Erythroblast (primary cell): ENCODE measurements at regions not wholly inside any gene's neighbourhood (a gene's known extent, or its start where the extent isn't known, plus 50 kb on each side); places are given as distances from the start of the nearest gene placed in this dataset.

Source experiments
- DNase-seq, 2 experiments: peaks; one replicate each; lab custom pipeline; 2025; lab: John Stamatoyannopoulos, UW
- GATA1 ChIP-seq: IDR thresholded peaks from 2 replicates; pipeline ENCODE4 v1.6.1; 2011; ENCODE audit warnings: low read depth, mild to moderate bottlenecking, control low read depth, low read length, moderate library complexity
- POLR2A ChIP-seq: IDR thresholded peaks from 2 replicates; pipeline ENCODE4 v1.6.1; 2011; ENCODE audit warnings: mild to moderate bottlenecking, low read length

DNA sequence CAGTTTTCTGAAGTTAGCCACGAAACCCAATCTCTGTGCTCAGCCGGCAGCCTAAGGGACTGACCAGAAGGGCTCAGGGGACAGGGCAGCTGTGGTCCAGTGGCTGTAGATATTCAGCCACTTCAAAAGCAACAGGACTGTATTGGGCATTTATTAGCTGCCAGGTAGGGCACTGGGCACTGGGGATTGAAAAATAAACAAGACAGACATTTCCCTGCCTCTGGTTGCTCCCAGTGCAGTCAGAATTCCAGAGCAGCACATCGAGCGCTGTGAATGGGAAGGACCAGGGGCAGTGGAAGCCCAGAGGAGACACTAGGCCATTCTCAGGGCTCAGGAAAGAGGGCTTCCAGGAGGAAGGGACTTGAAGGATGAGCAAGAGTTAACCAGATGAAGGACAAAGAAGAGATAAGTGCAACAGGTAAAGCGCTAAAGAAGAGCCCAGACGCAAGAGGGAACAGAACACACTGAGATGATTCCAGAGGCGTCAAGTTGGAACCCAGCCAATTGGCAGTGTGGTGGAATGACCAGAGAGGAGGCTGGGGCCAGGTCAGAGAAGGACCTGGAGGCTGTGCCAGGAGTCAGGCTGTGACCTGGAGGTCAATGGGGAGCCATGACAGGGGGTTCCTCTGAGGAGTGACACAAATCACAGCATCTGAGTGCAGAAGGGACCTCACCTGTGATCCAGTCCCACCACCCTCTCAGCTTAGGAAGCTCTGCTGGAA is 122.5 kb upstream of the ZNF618 start:
- no peak for DNase-seq
- no peak for TF ChIP-seq POLR2A
- no peak for TF ChIP-seq GATA1

GRCh38 chr9:113754739-113755138 is 121.4 kb upstream of the ZNF618 start:
- no peak for DNase-seq
- TF ChIP-seq GATA1 (no peak), POLR2A (no peak)

DNA sequence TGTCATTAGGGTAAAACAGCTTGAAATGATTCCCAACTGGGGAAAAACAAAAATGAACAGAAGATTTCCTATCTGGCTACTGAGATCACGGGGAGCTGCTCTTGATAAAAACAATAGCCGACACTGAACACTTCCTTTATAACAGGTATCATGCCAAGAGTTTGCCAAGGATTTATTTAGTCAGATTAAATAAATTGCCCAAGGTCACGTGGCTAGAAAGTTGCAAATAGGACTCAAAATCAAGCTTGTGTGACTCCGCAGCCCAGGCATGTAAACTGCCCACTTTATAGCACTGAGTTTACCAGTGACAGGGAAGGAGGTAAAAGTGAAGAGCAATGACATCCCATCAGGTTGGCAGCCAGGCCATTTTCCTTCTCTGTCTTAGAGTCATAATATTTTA is 120.7 kb upstream of the ZNF618 start:
- no peak for DNase-seq
- TF ChIP-seq GATA1 (no peak), POLR2A (no peak)

GRCh38 chr9:113756476-113757192 is 119.5 kb upstream of the ZNF618 start:
- TF ChIP-seq GATA1 (no peak), POLR2A (no peak)
- no peak for DNase-seq

DNA sequence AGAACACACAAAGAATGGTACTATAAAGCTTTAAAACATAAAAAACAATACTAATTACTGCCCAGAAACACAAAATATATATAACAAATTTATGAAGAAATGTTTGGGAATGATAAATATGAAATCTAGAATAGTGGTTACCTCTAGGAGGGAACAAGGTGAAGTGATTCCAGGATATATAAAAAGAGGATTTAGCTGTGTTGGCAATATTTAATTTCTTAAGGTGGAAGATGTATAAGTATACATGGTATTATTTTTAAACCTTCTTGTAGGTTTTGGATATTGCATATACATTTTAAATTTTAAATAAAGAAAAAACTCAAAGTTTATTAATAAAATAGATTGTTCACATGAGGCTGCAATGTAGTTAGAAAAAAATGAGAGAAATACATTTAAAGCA is 112.7 kb upstream of the ZNF618 start:
- TF ChIP-seq GATA1 (no peak), POLR2A (no peak)
- no peak for DNase-seq

- no peak for DNase-seq
- TF ChIP-seq GATA1 (no peak), POLR2A (no peak)
Measured at GRCh38 chr9:113764572-113764971, 111.5 kb upstream of the ZNF618 start.

- TF ChIP-seq POLR2A (no peak), GATA1 (no peak)
- DNase-seq: no peak
Measured at GRCh38 chr9:113769412-113769811, 106.7 kb upstream of the ZNF618 start.

DNA sequence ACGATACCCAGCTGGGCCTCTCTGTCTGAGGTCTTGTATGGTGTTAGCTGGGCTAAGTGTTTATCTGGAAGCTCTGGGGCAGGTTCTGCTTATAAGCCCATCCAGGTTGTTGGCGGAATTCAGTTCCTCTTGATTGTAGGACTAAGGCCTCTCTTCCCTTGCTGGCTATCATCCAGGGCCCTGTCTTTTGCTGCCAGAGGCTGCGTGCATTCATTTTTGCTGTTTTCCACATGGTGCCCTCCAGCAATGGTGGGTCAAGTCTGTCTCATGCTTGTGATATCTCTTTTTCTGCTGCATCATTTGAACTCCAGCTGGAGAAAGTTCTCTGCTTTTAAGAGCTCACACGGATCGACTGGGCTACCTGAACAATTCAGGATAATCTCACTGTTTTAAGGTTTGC is 105.7 kb upstream of the ZNF618 start:
- no peak for TF ChIP-seq POLR2A
- TF ChIP-seq GATA1: no peak
- no peak for DNase-seq

DNA sequence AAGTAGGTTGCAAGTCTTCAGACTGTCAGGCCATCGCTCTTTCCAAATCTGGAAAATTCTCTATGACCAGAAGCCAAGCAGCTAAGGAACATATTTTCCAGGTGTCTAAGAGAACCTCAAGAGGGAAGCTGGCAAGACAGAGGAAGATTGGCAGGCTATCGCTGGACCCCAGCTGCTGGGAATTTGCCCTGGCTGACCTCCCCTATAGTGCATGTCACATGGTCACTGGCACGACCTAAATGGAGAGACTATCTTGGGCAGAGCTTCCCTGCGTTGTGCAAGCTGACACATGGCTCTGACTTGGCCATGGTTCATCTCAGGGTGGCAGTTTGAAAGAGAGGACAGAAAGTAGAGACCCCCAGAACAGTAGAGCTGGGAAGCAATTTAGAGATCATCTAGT is 104.9 kb upstream of the ZNF618 start:
- TF ChIP-seq POLR2A (no peak), GATA1 (no peak)
- no peak for DNase-seq

DNA sequence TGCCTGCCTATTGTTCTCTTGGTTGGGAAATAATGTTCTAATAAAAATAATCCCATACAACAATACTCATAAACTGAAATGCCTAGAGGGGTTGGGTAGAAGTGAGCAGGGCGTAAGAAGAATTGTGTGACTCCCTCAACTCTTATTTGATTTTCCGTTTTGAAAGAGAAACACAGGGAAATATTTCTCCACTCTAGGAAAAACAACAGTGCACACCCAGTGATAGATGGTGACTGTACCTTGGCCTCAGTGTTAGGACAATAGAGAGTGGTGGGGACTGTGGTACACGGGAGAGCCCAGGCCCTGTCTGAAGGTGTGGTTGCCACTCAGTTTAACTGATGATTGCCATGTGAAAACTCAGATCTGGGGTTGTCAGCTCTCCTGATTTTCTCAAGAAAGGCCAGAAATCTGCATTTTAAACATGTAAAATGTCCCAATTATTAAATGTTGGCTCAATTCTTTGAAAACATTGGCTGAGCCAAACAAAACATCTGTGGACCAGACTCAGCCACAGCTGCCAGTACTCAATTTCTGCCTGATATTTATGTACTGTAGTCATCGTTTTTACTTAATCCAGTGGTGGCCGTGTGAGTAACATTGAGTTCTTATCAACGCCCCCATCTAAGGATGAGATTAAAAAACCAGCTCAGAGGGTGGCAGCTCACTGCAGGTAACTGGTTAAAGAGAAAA is 103.8 kb upstream of the ZNF618 start:
- no peak for TF ChIP-seq POLR2A
- DNase-seq: no peak

DNA sequence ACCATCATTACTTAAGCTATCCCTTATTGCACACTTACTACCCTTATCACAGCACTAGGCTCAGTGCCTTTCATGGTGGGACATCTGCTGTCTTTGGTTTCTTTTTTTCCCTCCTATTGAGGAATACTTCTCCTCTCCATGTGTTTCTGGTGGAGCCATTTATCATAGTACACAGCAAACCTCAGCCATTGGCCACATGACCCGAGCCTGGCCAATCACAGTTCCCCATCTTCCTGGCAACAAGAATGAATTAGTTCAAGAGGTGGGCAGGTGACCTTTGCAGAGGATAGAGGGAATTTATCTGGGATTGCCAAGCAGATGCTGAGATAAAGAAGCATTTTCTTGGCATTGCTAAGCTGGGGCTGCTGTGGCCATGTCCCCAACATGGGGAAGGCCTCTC is 101.1 kb upstream of the ZNF618 start:
- no peak for TF ChIP-seq GATA1
- no peak for TF ChIP-seq POLR2A
- DNase-seq: no peak

DNA sequence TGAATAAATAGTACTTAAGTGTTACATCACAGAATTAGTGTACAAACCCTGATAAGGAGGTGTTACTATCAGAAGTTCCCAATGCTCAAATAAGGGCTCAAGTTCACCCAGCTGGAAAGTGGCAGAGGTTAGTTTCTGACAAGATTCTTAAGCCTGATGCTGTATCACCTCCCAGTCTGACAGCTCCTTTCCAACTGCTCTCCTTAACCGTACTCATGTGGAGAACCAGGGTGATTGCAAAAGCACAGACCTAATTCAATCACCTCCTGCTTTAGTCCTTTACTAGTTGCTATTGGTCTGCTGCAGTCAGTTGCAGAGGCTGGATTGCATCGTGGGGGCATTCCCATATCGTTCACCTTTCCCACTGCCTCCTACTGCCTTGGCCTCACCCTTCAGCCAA is 100.4 kb upstream of the ZNF618 start:
- no peak for DNase-seq
- TF ChIP-seq GATA1 (no peak), POLR2A (no peak)

DNA sequence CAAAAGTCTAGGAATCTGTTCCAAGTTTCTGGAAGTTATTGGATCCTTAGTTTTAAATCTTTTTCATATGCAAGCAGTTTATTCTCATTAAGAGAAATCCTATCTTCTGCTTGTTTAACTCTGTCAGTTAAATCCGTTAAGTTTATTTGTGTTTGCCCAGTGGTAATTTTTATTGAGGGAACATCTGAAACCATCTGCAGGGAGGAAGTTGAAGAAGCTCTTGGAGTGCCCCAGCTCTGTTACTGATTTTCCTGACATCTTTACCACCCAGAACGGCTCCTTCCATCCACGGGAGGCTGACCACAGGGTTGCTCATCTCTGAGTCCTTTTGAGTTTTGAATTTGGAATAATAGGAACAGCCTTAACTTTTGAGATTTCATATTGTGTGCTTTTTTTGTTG is 99.9 kb upstream of the ZNF618 start:
- TF ChIP-seq GATA1: no peak
- no peak for TF ChIP-seq POLR2A
- DNase-seq: no peak

DNA sequence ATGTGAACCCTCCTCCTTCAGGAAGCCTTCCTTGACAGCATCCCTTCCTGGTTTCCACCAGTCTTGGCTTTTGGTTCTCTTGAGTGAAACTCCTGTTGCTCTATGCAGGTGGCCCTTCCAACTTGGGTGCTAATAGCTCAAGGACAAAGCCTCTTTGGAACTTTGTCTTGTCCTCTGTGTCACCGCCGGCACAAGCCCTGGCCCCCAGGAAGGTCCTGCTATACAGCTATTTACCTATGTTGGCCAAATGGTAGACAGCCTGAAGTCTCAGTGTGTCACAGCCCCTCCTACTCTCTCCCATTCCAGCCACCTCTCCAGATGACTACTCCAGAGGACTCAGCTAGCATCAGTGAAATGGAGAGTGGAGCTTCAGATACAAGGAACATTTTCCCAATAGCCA is 94.7 kb upstream of the ZNF618 start:
- TF ChIP-seq POLR2A (no peak), GATA1 (no peak)
- DNase-seq: no peak

- DNase-seq: no peak
- TF ChIP-seq GATA1: no peak
- no peak for TF ChIP-seq POLR2A
Measured at GRCh38 chr9:113781896-113782295, 94.2 kb upstream of the ZNF618 start.
